ENCODE measurements at regions not wholly inside any gene's neighbourhood (a gene's known extent, or its start where the extent isn't known, plus 50 kb on each side); places are given as distances from the start of the nearest gene placed in this dataset.

GRCh38 chr1:218946147-218946546 is 227.5 kb upstream of the LYPLAL1 start:
- no peaks in the 10 kb centered on the region for H3K79me1 ChIP-seq (ENCODE audit: low read depth, low read length)
- TF ChIP-seq HDAC2 (IDR thresholded peaks at IDR 0.05; ENCODE audit: borderline replicate concordance in 1 of 2, low read depth in 2 of 2, low read length in 2 of 2), result no peak
- no peak for TF ChIP-seq JUN (IDR thresholded peaks at IDR 0.05; ENCODE audit: low read depth, low read length)
- TF ChIP-seq BCL11A (IDR thresholded peaks at IDR 0.05; ENCODE audit: low read depth in 2 of 2, low read length in 2 of 2), result no peak
- TF ChIP-seq SP4 (IDR thresholded peaks at IDR 0.05; ENCODE audit: low read length), result no peak
- TF ChIP-seq KDM5A (IDR thresholded peaks at IDR 0.05; ENCODE audit: low read length), result no peak
- no peak for TF ChIP-seq POU5F1 (IDR thresholded peaks at IDR 0.05; ENCODE audit: low read depth, low read length)
- no peak for TF ChIP-seq POLR2A (IDR thresholded peaks at IDR 0.05; ENCODE audit: control extremely low read depth in 1 of 2, low read depth in 2 of 2, low read length in 2 of 2)
- no peak for TF ChIP-seq PHF8 (conservative IDR thresholded peaks at IDR 0.05; ENCODE audit: low read depth, low read length)
- no peak for TF ChIP-seq GTF2F1 (IDR thresholded peaks at IDR 0.05; ENCODE audit: borderline replicate concordance, low read depth, low read length)
- TF ChIP-seq TAF7 (optimal IDR thresholded peaks at IDR 0.05; ENCODE audit: borderline replicate concordance, low read depth, low read length), result no peak
- TF ChIP-seq CTBP2 (IDR thresholded peaks at IDR 0.05; ENCODE audit: borderline replicate concordance, insufficient read depth, insufficient read length, low read length), result no peak
- no peak for TF ChIP-seq KDM4A (IDR thresholded peaks at IDR 0.05; ENCODE audit: low read depth, low read length, severe bottlenecking)
- TF ChIP-seq SUZ12 (IDR thresholded peaks at IDR 0.05; ENCODE audit: low read length), result no peak
- no peak for TF ChIP-seq MAFK (IDR thresholded peaks at IDR 0.05; ENCODE audit: low read depth, low read length)
- H3K18ac ChIP-seq (ENCODE audit: extremely low read depth, low read length), result no peak overlapping the region
- no peak overlapping the region for H3K14ac ChIP-seq (ENCODE audit: insufficient read length)
- no peaks in the 10 kb centered on the region for H3K4me1 ChIP-seq (replicated peaks in 1 of 4; ENCODE audit: control insufficient read depth in 3 of 4, insufficient read depth in 4 of 4, low read length in 3 of 4)
- no peak overlapping the region for H3K56ac ChIP-seq (replicated peaks; ENCODE audit: insufficient read length, low read depth, low read length)
- ChIA-PET POLR2A (ENCODE audit: partially characterized antibody) (no interaction called here), CTCF (ENCODE audit: partially characterized antibody) (interaction anchor here (0.7 to 0.8 kb wide), 2 partner anchors 9 to 45 kb away, joined by 3 to 4 read pairs; no protein-coding TSS in a partner anchor)
- no peak overlapping the region for H3K9ac ChIP-seq (replicated peaks in 1 of 4; ENCODE audit: extremely low read depth in 1 of 4, low read depth in 3 of 4, low read length in 3 of 4)
- no peaks in the 10 kb centered on the region for H3K36me3 ChIP-seq (ENCODE audit: control insufficient read depth in 2 of 4, insufficient read depth in 4 of 4, low read length in 3 of 4)
- H3K27me3 ChIP-seq (replicated peaks in 1 of 4; ENCODE audit: control insufficient read depth in 3 of 4, extremely low read depth in 1 of 4, insufficient read depth in 3 of 4, low read length in 3 of 4), result peaks cover 0 to 1% (median 0%) of the 10 kb centered on the region in 4 experiments; a peak in 1 of 7 replicates
- H4K91ac ChIP-seq (replicated peaks; ENCODE audit: insufficient read length, low read length), result no peak overlapping the region
- no peak for DNase-seq (ENCODE audit: low read depth in 1 of 2, low spot score in 2 of 2)
- no peak overlapping the region for H2AFZ ChIP-seq (ENCODE audit: low read length)
- H4K8ac ChIP-seq (ENCODE audit: extremely low read depth, insufficient read depth, low read length), result no peak overlapping the region
- no peak overlapping the region for H4K5ac ChIP-seq (ENCODE audit: insufficient read length, low read depth, low read length)
- H3K9me3 ChIP-seq (ENCODE audit: insufficient read depth in 2 of 2, low read depth in 1 of 2, low read length in 1 of 2), result no peaks in the 10 kb centered on the region
- no peak overlapping the region for H2BK5ac ChIP-seq (ENCODE audit: low read depth, low read length)
- no peaks in the 10 kb centered on the region for H4K20me1 ChIP-seq (replicated peaks in 1 of 2; ENCODE audit: control insufficient read depth in 1 of 2, insufficient read depth in 2 of 2, low read length in 2 of 2)
- no peaks in the 10 kb centered on the region for H3K79me2 ChIP-seq (ENCODE audit: control insufficient read depth in 1 of 2, insufficient read depth in 2 of 2, low read length in 2 of 2)
- H2BK120ac ChIP-seq (replicated peaks; ENCODE audit: low read depth, low read length), result no peak overlapping the region
- no peak overlapping the region for H2BK12ac ChIP-seq (ENCODE audit: low read depth, low read length)
- H3K27ac ChIP-seq (ENCODE audit: low read depth, low read length), result no peak overlapping the region
- H3K4ac ChIP-seq (replicated peaks; ENCODE audit: insufficient read length, low read depth, low read length), result no peak overlapping the region
- no peaks in the 10 kb centered on the region for H3K23me2 ChIP-seq (ENCODE audit: low read depth, low read length)
- no peak overlapping the region for H2BK15ac ChIP-seq (ENCODE audit: low read length)
- WGBS, 2 experiments (ENCODE audit: extremely low coverage in 1 of 2, insufficient coverage in 1 of 2, insufficient read length in 1 of 2, insufficient replicate concordance in 2 of 2, low coverage in 1 of 2, low lambda C conversion rate in 2 of 2, missing lambda C conversion rate in 1 of 2), result 83% methylated on average over 2 of the region's 2 CpGs; no CpG with 5 or more reads in 1 of the 2 experiments
- no peak overlapping the region for H3K4me3 ChIP-seq (ENCODE audit: extremely low read depth in 1 of 4, insufficient read depth in 2 of 4, low read depth in 3 of 4, low read length in 4 of 4)
- H3K23ac ChIP-seq (ENCODE audit: insufficient read length), result no peak overlapping the region
- FAIRE-seq, result no peak
- H2BK20ac ChIP-seq (ENCODE audit: low read length), result no peak overlapping the region
- no peak overlapping the region for H2AK5ac ChIP-seq (ENCODE audit: low read depth, low read length)
- no peak overlapping the region for H3K4me2 ChIP-seq (ENCODE audit: insufficient read depth in 1 of 2, low read depth in 2 of 2, low read length in 2 of 2)
